Ishikawa (cell line): ENCODE measurements at regions not wholly inside any gene's neighbourhood (a gene's known extent, or its start where the extent isn't known, plus 50 kb on each side); places are given as distances from the start of the nearest gene placed in this dataset.

ENCODE experiments used
- CEBPB ChIP-seq: IDR thresholded peaks from 2 replicates; pipeline ENCODE4 v1.6.1; 2012
- EGR1 ChIP-seq: IDR thresholded peaks from 2 replicates; pipeline ENCODE4 v1.6.1; 2012
- EP300 ChIP-seq: IDR thresholded peaks from 2 replicates; pipeline ENCODE4 v1.6.1; 2012; ENCODE audit warnings: borderline replicate concordance
- FOXM1 ChIP-seq: IDR thresholded peaks from 2 replicates; pipeline ENCODE4 v1.6.1; 2012; ENCODE audit warnings: low read depth, borderline replicate concordance
- TF ChIP-seq, protein P1 (sequence below): IDR thresholded peaks from 2 replicates; pipeline ENCODE4 v1.6.1; 2012

DNA sequence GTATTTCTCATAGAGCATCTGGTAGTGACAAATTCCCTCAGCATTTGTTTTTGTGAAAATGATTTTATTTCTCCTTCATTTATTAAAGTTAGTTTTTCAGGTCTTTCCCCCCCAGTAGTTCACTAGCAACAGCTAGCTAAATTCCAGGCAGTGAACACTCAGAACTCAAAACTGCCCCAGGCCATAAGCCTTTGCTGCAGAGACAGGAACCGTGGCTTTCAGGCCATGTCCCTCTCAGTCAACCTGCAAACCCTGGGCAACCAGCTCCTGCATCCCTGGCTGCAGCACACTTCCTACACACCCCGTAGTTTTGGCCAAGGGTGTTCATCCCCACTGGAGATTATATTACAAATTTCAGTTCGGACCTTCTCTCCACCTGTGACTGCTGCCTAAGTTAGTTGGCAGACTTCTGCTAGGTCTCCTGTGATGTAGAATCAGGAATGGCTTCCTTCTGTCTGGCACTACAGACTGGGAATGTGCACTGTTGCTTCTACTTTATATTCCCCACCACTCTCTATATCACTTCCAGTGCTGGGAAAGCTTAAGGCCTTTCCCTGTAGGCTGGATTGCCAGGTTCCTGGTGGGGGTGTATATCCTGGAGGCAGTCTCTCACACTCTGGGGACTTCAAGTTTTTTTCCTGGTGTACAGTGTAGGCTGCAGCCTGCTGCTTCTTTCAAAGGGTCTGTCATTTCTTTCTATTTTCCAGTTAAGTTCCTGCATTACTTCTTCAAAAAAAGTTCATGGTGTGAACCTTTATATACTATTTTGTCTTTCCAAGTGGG is 924.4 kb upstream of the LRFN5 start:
- TF ChIP-seq EP300 (no peak), FOXM1 (no peak), CEBPB (no peak), EGR1 (no peak)
- TF ChIP-seq, protein P1, sequence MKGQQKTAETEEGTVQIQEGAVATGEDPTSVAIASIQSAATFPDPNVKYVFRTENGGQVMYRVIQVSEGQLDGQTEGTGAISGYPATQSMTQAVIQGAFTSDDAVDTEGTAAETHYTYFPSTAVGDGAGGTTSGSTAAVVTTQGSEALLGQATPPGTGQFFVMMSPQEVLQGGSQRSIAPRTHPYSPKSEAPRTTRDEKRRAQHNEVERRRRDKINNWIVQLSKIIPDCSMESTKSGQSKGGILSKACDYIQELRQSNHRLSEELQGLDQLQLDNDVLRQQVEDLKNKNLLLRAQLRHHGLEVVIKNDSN: no peak
